NCI-H345 treated with DMSO at 0.1 percent for 48 hours (cell line): ENCODE measurements at regions not wholly inside any gene's neighbourhood (a gene's known extent, or its start where the extent isn't known, plus 50 kb on each side); places are given as distances from the start of the nearest gene placed in this dataset.

Source experiments
- DNase-seq: peaks from one replicate; lab custom pipeline; 2025; ENCODE audit not compliant: unreplicated experiment; lab: John Stamatoyannopoulos, UW

GRCh38 chr9:18379073-18379811, 94.7 kb upstream of the ADAMTSL1 start:
- DNase-seq = no peak

GRCh38 chr9:18382243-18382642, 91.7 kb upstream of the ADAMTSL1 start:
- no peak for DNase-seq

DNA sequence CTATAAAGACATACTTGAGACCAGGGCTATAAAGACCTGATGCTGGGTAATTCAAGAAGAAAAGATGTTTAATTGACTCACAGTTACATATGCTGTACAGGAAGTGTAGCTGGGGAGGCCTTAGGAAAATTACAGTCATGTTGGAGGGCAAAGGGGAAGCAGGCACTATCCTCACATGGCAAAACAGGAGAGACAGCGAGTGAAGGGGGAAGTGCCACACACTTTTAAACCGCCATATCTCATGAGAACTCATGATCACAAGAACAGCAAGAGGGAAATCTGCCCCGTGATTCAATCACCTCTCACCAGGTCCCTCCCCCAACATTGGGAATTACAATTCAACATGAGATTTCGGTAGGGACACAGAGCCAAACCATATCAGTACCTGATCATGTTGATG, 89.9 kb upstream of the ADAMTSL1 start:
- DNase-seq = no peak

GRCh38 chr9:18385696-18386490, 88.1 kb upstream of the ADAMTSL1 start:
- no peak for DNase-seq

DNA sequence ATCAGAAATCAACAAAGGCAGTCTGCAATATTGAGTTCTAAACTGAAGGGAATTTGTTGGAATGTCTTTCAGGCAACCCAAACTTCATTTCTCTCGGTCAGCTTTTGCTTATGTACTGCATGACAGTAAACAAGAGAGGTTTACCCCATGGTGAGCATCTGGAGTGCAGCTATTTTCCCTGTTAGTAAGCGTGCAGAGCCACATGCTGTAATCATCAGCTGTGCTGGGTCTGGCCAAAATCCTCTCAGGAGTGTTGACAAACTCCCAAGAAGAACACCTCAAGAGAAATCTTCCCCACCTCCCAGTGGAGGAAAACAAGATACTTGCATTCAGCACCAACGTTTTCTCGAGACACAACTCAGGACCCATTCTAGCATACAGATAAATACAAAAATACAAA, 83.6 kb upstream of the ADAMTSL1 start:
- peak; percentile 43 for DNase-seq

DNA sequence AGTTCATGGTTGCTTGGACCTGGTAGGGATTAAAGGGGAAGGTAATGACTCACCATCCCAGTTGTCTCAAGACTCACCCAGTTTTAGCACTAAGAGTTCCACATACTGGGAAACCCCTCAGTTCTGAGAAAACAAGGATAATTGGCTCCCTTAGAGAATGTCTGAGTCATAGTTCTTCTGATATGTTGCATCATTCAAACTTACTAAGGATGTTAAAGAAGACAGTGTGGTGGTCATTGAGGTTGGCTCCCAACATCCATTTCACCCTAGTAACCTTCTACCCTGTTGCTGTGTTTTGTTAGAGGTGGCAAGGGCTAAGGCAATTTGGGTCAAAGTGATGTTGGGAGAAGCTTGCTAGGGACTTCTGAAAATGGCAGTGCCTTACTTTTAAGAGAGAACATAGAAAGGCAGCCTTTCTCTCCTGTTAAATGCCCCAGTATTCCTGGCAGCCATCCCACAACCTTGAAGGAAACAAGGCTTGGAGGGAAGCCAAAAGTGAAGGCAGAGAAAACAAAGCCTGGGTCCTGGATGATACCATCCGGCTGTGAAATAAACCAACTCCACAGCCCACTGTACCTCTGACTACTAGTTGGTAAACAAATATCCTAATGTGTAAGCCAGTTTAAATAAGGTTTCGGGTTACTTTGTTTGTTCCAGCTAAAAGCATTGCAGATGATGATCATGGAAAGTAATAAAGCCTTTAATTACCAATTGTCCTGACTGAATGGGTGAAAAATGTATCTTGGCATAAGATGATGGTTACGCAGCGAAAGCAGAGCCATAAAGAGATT, 80.4 kb upstream of the ADAMTSL1 start:
- peak; percentile 98 for DNase-seq

GRCh38 chr9:18394847-18395351, 79.1 kb upstream of the ADAMTSL1 start:
- peak; percentile 36 for DNase-seq

- peak; percentile 17 for DNase-seq
Observed at GRCh38 chr9:18396102-18396728, 77.7 kb upstream of the ADAMTSL1 start.

DNA sequence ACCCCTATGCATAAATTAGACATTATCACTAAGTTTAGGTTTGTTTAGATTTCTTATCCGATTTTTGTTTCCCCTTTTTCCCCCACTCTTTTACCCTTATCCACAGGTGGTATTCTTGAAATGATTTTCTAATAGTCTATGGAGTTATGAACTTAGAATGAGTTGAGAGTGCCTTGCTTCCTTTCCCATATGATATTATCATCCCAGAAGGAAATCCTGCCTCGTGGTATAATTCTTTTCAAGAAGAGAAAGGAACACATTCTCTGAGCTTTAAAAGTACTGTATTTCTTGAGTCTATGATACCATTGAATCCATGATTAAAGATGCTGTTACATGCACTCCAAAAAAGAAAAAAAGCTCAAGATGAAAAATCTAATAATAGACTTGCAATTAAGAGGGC, 76.9 kb upstream of the ADAMTSL1 start:
- no peak for DNase-seq

- peak; percentile 54 for DNase-seq
Observed at GRCh38 chr9:18398038-18398437, 75.9 kb upstream of the ADAMTSL1 start.

DNA sequence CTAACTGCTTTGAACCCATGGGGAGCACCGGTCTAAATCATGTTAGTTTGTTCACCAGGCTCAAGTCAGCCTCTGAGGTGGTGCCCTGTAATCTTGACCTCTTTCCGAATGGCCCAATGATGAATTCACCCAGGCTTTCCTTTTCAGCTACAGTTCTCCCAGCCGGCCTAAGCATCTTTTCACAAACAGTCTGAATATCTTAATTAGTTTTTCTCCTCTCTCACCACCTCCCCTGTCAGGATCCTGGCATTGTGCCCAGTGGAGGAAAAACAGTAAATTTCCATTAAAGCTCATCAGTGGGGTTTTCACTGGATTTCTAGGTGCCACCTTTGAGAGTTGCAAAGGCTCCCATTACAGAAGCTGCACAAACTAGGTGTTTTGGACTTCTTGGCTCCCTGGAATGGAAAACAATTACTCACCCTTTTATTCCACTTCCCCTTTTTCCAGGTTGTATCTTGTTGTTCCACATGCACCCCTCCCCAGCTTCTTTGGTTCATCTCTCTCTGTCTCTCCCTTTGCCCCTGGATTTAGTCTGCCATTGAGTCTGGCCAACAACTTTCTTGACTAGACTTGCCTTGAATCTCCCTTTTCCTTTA, 69.4 kb upstream of the ADAMTSL1 start:
- DNase-seq = no peak

DNA sequence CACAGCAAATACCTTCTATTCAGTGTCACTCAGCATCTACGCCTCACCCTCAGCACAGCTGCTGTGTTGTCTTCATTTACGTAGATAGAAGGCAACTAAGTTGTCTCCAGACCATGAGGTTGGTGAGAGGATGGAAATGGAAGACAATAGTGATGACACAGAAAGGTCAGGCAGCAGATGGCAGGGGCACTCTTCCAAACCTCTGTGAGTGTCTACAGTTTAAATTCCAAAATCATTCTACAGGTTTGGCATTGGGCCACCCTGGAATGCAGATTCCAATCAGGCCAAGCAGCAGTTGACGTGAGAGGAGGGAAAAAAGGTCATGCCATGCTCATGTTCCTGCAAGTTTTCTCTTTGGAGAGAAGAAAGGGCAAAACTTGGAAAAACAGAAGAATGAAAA, 68.7 kb upstream of the ADAMTSL1 start:
- no peak for DNase-seq

- DNase-seq = no peak
Observed at GRCh38 chr9:18410983-18411382, 63.0 kb upstream of the ADAMTSL1 start.

- peak; percentile 27 for DNase-seq
Observed at GRCh38 chr9:18421391-18421790, 52.6 kb upstream of the ADAMTSL1 start.

GRCh38 chr9:18422296-18423036, 51.5 kb upstream of the ADAMTSL1 start:
- no peak for DNase-seq

DNA sequence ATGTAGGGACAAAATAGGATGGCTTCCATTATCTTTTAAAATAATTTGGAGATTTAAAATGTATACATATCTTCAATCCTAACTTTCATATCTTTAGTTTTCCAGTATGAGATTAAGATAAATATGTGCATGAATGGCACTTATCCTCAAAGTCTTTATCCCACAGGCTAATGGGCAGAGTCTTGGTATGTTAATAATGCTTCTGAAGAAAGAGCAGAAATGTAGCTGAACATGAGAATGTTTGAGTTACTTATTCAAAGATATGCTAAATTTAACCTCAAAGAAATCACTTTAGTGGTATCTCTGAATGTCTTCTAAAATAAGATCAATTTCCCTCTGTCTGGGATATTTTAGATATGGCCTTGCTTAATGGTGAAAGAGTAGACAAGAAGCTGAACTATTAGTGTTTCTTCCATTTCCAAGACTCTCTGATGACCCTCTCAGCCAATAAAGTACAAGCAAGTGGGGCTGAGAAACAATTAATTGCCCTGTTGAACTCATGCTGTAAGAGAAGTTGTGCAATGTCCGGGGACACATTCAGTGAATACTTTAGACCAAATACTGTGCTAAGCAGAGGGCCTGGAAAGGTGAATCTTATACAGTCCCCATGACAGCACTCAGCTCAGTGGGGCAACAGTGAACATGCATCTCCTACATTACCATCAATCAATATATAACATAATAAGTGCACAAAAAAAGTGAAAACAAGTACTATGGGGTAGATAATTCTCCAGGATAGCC, 50.0 kb upstream of the ADAMTSL1 start:
- no peak for DNase-seq
